Panc1 (cell line): ENCODE measurements at regions not wholly inside any gene's neighbourhood (a gene's known extent, or its start where the extent isn't known, plus 50 kb on each side); places are given as distances from the start of the nearest gene placed in this dataset.

ENCODE experiments used
- ATAC-seq: fragments of 200-7000 bp; cut with Tn5 transposase; 2 replicates; pipeline ENCODE4 v1.9.1; 2020; ENCODE audit warnings: mild to moderate bottlenecking, moderate library complexity
- BruUV-seq: library from RNA; stranded (reverse); fragments of 400-500 nt; replicated peaks from 2 replicates; lab custom pipeline; 2021; lab: Mats Ljungman, UMichigan
- CTCF ChIA-PET: fragments of 300-600 bp; sonication (Branson Sonifier 250); formaldehyde crosslinking; loops from one replicate; lab custom pipeline; 2022; ENCODE audit warnings: antibody characterized with exemption; lab: Charles Lee
- POLR2A ChIA-PET: fragments of 300-600 bp; sonication (Branson Sonifier 250); formaldehyde crosslinking; loops from one replicate; lab custom pipeline; 2022; ENCODE audit warnings: antibody characterized with exemption; lab: Charles Lee
- DNase-seq: peaks from one replicate; pipeline ENCODE4 v3.0.0-alpha.2; 2010; ENCODE audit warnings: low read depth, low spot score
- H3K27ac ChIP-seq: 2 replicates; pipeline ENCODE4 v1.5.1; 2011; ENCODE audit warnings: mild to moderate bottlenecking, low read length, inconsistent platforms
- H3K27me3 ChIP-seq: fragments of 200-500 bp; sonication (Bioruptor generic); 2 replicates; pipeline ENCODE4 v1.6.0; 2014; ENCODE audit warnings: low read length, inconsistent platforms; ENCODE audit not compliant: control insufficient read depth, insufficient read depth
- H3K36me3 ChIP-seq: fragments of 200-500 bp; sonication (Bioruptor generic); 2 replicates; pipeline ENCODE4 v1.5.1; 2014; ENCODE audit warnings: inconsistent platforms, mild to moderate bottlenecking, low read length, moderate library complexity; ENCODE audit not compliant: control insufficient read depth, insufficient read depth
- H3K4me1 ChIP-seq: 2 replicates; pipeline ENCODE4 v1.5.1; 2011; ENCODE audit warnings: inconsistent platforms, mild to moderate bottlenecking, low read length, moderate library complexity; ENCODE audit not compliant: control insufficient read depth, insufficient read depth
- H3K4me3 ChIP-seq, 2 experiments: 2 replicates each; pipeline ENCODE4 v1.5.1; 2011 to 2012; ENCODE audit warnings: low read depth in 2 of 2, low read length in 2 of 2, mild to moderate bottlenecking in 2 of 2, inconsistent platforms in 1 of 2, moderate library complexity in 1 of 2
- H3K9me3 ChIP-seq: fragments of 200-500 bp; sonication (Bioruptor generic); 2 replicates; pipeline ENCODE4 v1.5.1; 2014; ENCODE audit warnings: low read depth, mild to moderate bottlenecking, inconsistent platforms, low read length, moderate library complexity; ENCODE audit not compliant: control insufficient read depth, insufficient read depth
- CTCF ChIP-seq: fragments of 450-650 bp; IDR thresholded peaks from 2 replicates; pipeline ENCODE4 v1.5.1; 2017; ENCODE audit warnings: mild to moderate bottlenecking
- POLR2AphosphoS5 ChIP-seq: IDR thresholded peaks from 2 replicates; pipeline ENCODE4 v1.6.1; 2012; ENCODE audit warnings: mild to moderate bottlenecking, low read depth, low read length, moderate library complexity
- REST ChIP-seq, 2 experiments: IDR thresholded peaks; 2 replicates each; pipeline ENCODE4 v1.6.1; 2011 to 2012; ENCODE audit warnings: low read depth in 2 of 2, control low read depth in 1 of 2, low read length in 1 of 2, mild to moderate bottlenecking in 1 of 2, moderate library complexity in 1 of 2; ENCODE audit not compliant: insufficient read depth in 1 of 2
- SIN3A ChIP-seq: IDR thresholded peaks from 2 replicates; pipeline ENCODE4 v1.6.1; 2012; ENCODE audit warnings: low read depth, mild to moderate bottlenecking, low read length, moderate library complexity, borderline replicate concordance; ENCODE audit not compliant: insufficient read depth
- TCF7L2 ChIP-seq: IDR thresholded peaks from 2 replicates; pipeline ENCODE4 v1.6.1; 2011; ENCODE audit warnings: mild to moderate bottlenecking, low read depth, low read length, inconsistent platforms
- in situ Hi-C: cut with HindIII; loops from 2 replicates; pipeline ENCODE4 v1.10.0; 2016; ENCODE audit warnings: low sequenced_read_pairs, low pct_unique_long_range_greater_than_20kb
- intact Hi-C: fragments of 100-400 bp; cut with micrococcal nuclease; formaldehyde crosslinking; loops from one replicate; pipeline ENCODE4 v1.10.0; 2022; ENCODE audit not compliant: unreplicated experiment

GRCh38 chr17:34141590-34141989, 113.5 kb upstream of the CCL2 start:
- H3K27me3 ChIP-seq, result peaks cover 8% of the 10 kb centered on the region; the same call in 1 of the 2 replicates
- H3K4me1 ChIP-seq, result no peaks in the 10 kb centered on the region
- ChIA-PET CTCF (no interaction called here), POLR2A (no interaction called here)
- no peak for TF ChIP-seq TCF7L2
- no peak for TF ChIP-seq POLR2AphosphoS5
- TF ChIP-seq CTCF, result no peak
- TF ChIP-seq REST (IDR thresholded peaks at IDR 0.05; ENCODE audit: insufficient read depth in 1 of 2, low read depth in 2 of 2, low read length in 1 of 2), result no peak
- no peak for TF ChIP-seq SIN3A
- no TSS peak for BruUV-seq
- no peak overlapping the region for H3K27ac ChIP-seq
- no peak for DNase-seq
- in situ Hi-C loops (no loop called here), intact Hi-C loops (no loop called here)
- H3K36me3 ChIP-seq, result no peaks in the 10 kb centered on the region
- H3K9me3 ChIP-seq, result no peaks in the 10 kb centered on the region
- no peak for ATAC-seq
- H3K4me3 ChIP-seq, result no peak overlapping the region

GRCh38 chr17:34143430-34143829, 111.7 kb upstream of the CCL2 start:
- in situ Hi-C loops (no loop called here), intact Hi-C loops (no loop called here)
- TF ChIP-seq CTCF (no peak), REST (IDR thresholded peaks at IDR 0.05; ENCODE audit: insufficient read depth in 1 of 2, low read depth in 2 of 2, low read length in 1 of 2) (no peak), SIN3A (no peak), TCF7L2 (no peak), POLR2AphosphoS5 (no peak)
- H3K27ac ChIP-seq, result no peak overlapping the region
- H3K9me3 ChIP-seq, result no peaks in the 10 kb centered on the region
- H3K27me3 ChIP-seq, result peaks cover 8% of the 10 kb centered on the region; the same call in 1 of the 2 replicates
- CTCF ChIA-PET, result no interaction called here
- POLR2A ChIA-PET, result no interaction called here
- H3K4me3 ChIP-seq, result no peak overlapping the region
- H3K36me3 ChIP-seq, result no peaks in the 10 kb centered on the region
- DNase-seq, result no peak
- ATAC-seq, result no peak
- no peaks in the 10 kb centered on the region for H3K4me1 ChIP-seq
- no TSS peak for BruUV-seq
